ENCODE measurements at regions not wholly inside any gene's neighbourhood (a gene's known extent, or its start where the extent isn't known, plus 50 kb on each side); places are given as distances from the start of the nearest gene placed in this dataset.

DNA sequence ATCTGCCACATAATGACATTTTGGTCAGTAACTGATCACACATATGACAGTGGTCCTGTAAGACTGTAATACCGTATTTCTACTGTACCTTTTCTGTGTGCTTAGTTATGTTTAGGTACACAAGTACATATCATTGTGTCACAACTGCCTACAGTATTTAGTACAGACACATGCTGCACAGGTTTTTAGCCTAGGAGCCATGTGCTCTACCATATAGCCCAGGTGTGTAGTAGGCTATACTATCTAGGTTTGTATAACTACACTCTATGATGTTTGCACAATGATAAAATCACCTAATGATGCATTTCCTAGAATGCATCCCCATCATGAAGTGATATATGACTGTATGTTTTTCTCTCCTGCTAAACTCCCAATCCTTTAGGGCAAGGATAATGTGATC lies 61.2 kb upstream of the MIR17HG start:
- Histone ChIP-seq H3K9me3 (ENCODE audit: low read depth, low read length, poor library complexity, severe bottlenecking) (no peaks in the 10 kb centered on the region), H3K4me1 (ENCODE audit: insufficient read depth, low read length, poor library complexity, severe bottlenecking) (no peaks in the 10 kb centered on the region), H3K4me3 (ENCODE audit: low read depth, low read length, poor library complexity, severe bottlenecking) (no peak overlapping the region), H3K36me3 (ENCODE audit: insufficient read depth, low read length, poor library complexity, severe bottlenecking) (no peaks in the 10 kb centered on the region), H3K27ac (ENCODE audit: low read depth, low read length, poor library complexity, severe bottlenecking) (no peak overlapping the region), H3K27me3 (replicated peaks; ENCODE audit: insufficient read depth, low read depth, low read length, poor library complexity) (no peaks in the 10 kb centered on the region)
- BruUV-seq (replicated peaks) = no TSS peak
- ChIA-PET POLR2A (ENCODE audit: low non-redundant PET) (no interaction called here), CTCF (no interaction called here)
- intact Hi-C loops (cut with micrococcal nuclease; ENCODE audit: unreplicated experiment) = no loop called here
- no peak for DNase-seq (ENCODE audit: low spot score)
- TF ChIP-seq EZH2 (IDR thresholded peaks at IDR 0.05; ENCODE audit: borderline replicate concordance, low read depth, low read length, poor library complexity, severe bottlenecking) = no peak
- no peak for TF ChIP-seq CTCF (conservative IDR thresholded peaks at IDR 0.05; ENCODE audit: low read depth, low read length)

DNA sequence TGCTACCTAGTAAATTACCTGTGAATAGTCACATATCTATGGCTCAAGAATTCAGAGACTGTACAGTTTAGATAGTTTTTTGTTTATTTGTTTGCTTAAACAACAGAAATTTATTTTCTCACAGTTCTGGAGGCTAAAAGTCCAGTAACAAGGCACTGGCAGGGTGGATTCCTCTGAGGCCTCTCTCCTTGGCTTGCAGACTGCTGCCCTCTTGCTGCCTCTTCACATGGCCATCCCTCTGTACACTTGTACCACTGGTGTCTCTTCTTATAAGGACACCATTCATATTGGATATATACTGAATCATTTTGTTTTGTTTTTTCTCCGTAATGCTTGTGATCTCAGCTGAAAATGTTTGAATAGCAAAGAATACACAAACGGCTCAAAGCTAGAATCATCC lies 56.4 kb upstream of the MIR17HG start:
- Histone ChIP-seq H3K4me1 (ENCODE audit: insufficient read depth, low read length, poor library complexity, severe bottlenecking) (no peaks in the 10 kb centered on the region), H3K4me3 (ENCODE audit: low read depth, low read length, poor library complexity, severe bottlenecking) (no peak overlapping the region), H3K27me3 (replicated peaks; ENCODE audit: insufficient read depth, low read depth, low read length, poor library complexity) (no peaks in the 10 kb centered on the region), H3K27ac (ENCODE audit: low read depth, low read length, poor library complexity, severe bottlenecking) (no peak overlapping the region), H3K9me3 (ENCODE audit: low read depth, low read length, poor library complexity, severe bottlenecking) (no peaks in the 10 kb centered on the region), H3K36me3 (ENCODE audit: insufficient read depth, low read length, poor library complexity, severe bottlenecking) (no peaks in the 10 kb centered on the region)
- ChIA-PET CTCF (no interaction called here), POLR2A (ENCODE audit: low non-redundant PET) (no interaction called here)
- intact Hi-C loops (cut with micrococcal nuclease; ENCODE audit: unreplicated experiment) = no loop called here
- no peak for TF ChIP-seq CTCF (conservative IDR thresholded peaks at IDR 0.05; ENCODE audit: low read depth, low read length)
- no peak for TF ChIP-seq EZH2 (IDR thresholded peaks at IDR 0.05; ENCODE audit: borderline replicate concordance, low read depth, low read length, poor library complexity, severe bottlenecking)
- no TSS peak for BruUV-seq (replicated peaks)
- DNase-seq (ENCODE audit: low spot score) = no peak

- no peak for DNase-seq (ENCODE audit: low spot score)
- Histone ChIP-seq H3K4me1 (ENCODE audit: insufficient read depth, low read length, poor library complexity, severe bottlenecking) (no peaks in the 10 kb centered on the region), H3K9me3 (ENCODE audit: low read depth, low read length, poor library complexity, severe bottlenecking) (no peaks in the 10 kb centered on the region), H3K27me3 (replicated peaks; ENCODE audit: insufficient read depth, low read depth, low read length, poor library complexity) (peaks cover 4% of the 10 kb centered on the region), H3K36me3 (ENCODE audit: insufficient read depth, low read length, poor library complexity, severe bottlenecking) (no peaks in the 10 kb centered on the region), H3K4me3 (ENCODE audit: low read depth, low read length, poor library complexity, severe bottlenecking) (no peak overlapping the region), H3K27ac (ENCODE audit: low read depth, low read length, poor library complexity, severe bottlenecking) (no peak overlapping the region)
- TF ChIP-seq EZH2 (IDR thresholded peaks at IDR 0.05; ENCODE audit: borderline replicate concordance, low read depth, low read length, poor library complexity, severe bottlenecking) = no peak
- CTCF ChIA-PET = no interaction called here
- intact Hi-C loops (cut with micrococcal nuclease; ENCODE audit: unreplicated experiment) = no loop called here
- POLR2A ChIA-PET (ENCODE audit: low non-redundant PET) = no interaction called here
- BruUV-seq (replicated peaks) = no TSS peak
These were observed 54.8 kb upstream of the MIR17HG start for GRCh38 chr13:91292630-91293221.

GRCh38 chr13:91295712-91296410 lies 51.6 kb upstream of the MIR17HG start:
- no peak for DNase-seq (ENCODE audit: low spot score)
- Histone ChIP-seq H3K27me3 (replicated peaks; ENCODE audit: insufficient read depth, low read depth, low read length, poor library complexity) (peaks cover 4% of the 10 kb centered on the region), H3K36me3 (ENCODE audit: insufficient read depth, low read length, poor library complexity, severe bottlenecking) (no peaks in the 10 kb centered on the region), H3K4me1 (ENCODE audit: insufficient read depth, low read length, poor library complexity, severe bottlenecking) (no peaks in the 10 kb centered on the region), H3K27ac (ENCODE audit: low read depth, low read length, poor library complexity, severe bottlenecking) (no peak overlapping the region), H3K4me3 (ENCODE audit: low read depth, low read length, poor library complexity, severe bottlenecking) (no peak overlapping the region), H3K9me3 (ENCODE audit: low read depth, low read length, poor library complexity, severe bottlenecking) (no peaks in the 10 kb centered on the region)
- intact Hi-C loops (cut with micrococcal nuclease; ENCODE audit: unreplicated experiment) = no loop called here
- TF ChIP-seq EZH2 (IDR thresholded peaks at IDR 0.05; ENCODE audit: borderline replicate concordance, low read depth, low read length, poor library complexity, severe bottlenecking) (no peak), CTCF (conservative IDR thresholded peaks at IDR 0.05; ENCODE audit: low read depth, low read length) (no peak)
- no TSS peak for BruUV-seq (replicated peaks)
- ChIA-PET CTCF (no interaction called here), POLR2A (ENCODE audit: low non-redundant PET) (no interaction called here)

Data from A673 (cell line).